SK-N-SH treated with all-trans-retinoic acid at 6 μM for 48 hours (cell line): ENCODE measurements at regions not wholly inside any gene's neighbourhood (a gene's known extent, or its start where the extent isn't known, plus 50 kb on each side); places are given as distances from the start of the nearest gene placed in this dataset.

Experiments
- ATAC-seq: fragments of 200-7000 bp; cut with Tn5 transposase; 3 replicates; pipeline ENCODE4 v1.9.1; 2020; ENCODE audit warnings: mild to moderate bottlenecking, moderate library complexity
- ARNTL ChIP-seq: fragments of 450-650 bp; formaldehyde crosslinking; IDR thresholded peaks from 2 replicates; pipeline ENCODE4 v1.5.0; 2020; ENCODE audit warnings: low read depth, mild to moderate bottlenecking, moderate library complexity, borderline replicate concordance
- BACH2 ChIP-seq: fragments of 250-450 bp; sonication (Bioruptor Pico); IDR thresholded peaks from 2 replicates; pipeline ENCODE4 v1.9.0; 2021; ENCODE audit warnings: mild to moderate bottlenecking, borderline replicate concordance
- CSDC2 ChIP-seq: fragments of 250-450 bp; sonication (Bioruptor Pico); IDR thresholded peaks from 2 replicates; pipeline ENCODE4 v1.5.0; 2020; ENCODE audit warnings: mild to moderate bottlenecking, moderate library complexity
- GLIS3 ChIP-seq: fragments of 250-450 bp; sonication (Bioruptor Pico); IDR thresholded peaks from 2 replicates; pipeline ENCODE4 v1.5.0; 2020; ENCODE audit warnings: mild to moderate bottlenecking, moderate library complexity
- ISL1 ChIP-seq: fragments of 250-450 bp; sonication (Bioruptor Pico); IDR thresholded peaks from 2 replicates; pipeline ENCODE4 v2.1.2; 2022; ENCODE audit warnings: mild to moderate bottlenecking, moderate library complexity
- SNAI2 ChIP-seq: fragments of 250-450 bp; sonication (Bioruptor Pico); IDR thresholded peaks from 2 replicates; pipeline ENCODE4 v1.5.0; 2020; ENCODE audit warnings: mild to moderate bottlenecking, moderate library complexity
- TCF4 ChIP-seq: fragments of 250-450 bp; sonication (Bioruptor Pico); IDR thresholded peaks from 2 replicates; pipeline ENCODE4 v1.8.0; 2021; ENCODE audit warnings: mild to moderate bottlenecking, moderate library complexity, borderline replicate concordance
- TOX ChIP-seq: fragments of 250-450 bp; sonication (Bioruptor Pico); IDR thresholded peaks from 2 replicates; pipeline ENCODE4 v1.8.0; 2021; ENCODE audit warnings: mild to moderate bottlenecking, moderate library complexity, borderline replicate concordance
- ZC3H10 ChIP-seq: fragments of 250-450 bp; sonication (Bioruptor Pico); IDR thresholded peaks from 2 replicates; pipeline ENCODE4 v1.5.1; 2021; ENCODE audit warnings: mild to moderate bottlenecking, moderate library complexity
- ZFP3 ChIP-seq: fragments of 250-450 bp; sonication (Bioruptor Pico); IDR thresholded peaks from 2 replicates; pipeline ENCODE4 v1.5.0; 2020; ENCODE audit warnings: mild to moderate bottlenecking, moderate library complexity
- ZFP30 ChIP-seq: fragments of 450-650 bp; formaldehyde crosslinking; IDR thresholded peaks from 2 replicates; pipeline ENCODE4 v1.5.0; 2022; ENCODE audit warnings: mild to moderate bottlenecking, moderate library complexity
- ZNF565 ChIP-seq: fragments of 450-650 bp; formaldehyde crosslinking; conservative IDR thresholded peaks from 2 replicates; pipeline ENCODE4 v1.5.0; 2020; ENCODE audit warnings: low read depth, mild to moderate bottlenecking, moderate library complexity
- ZNF70 ChIP-seq: fragments of 450-650 bp; formaldehyde crosslinking; IDR thresholded peaks from 2 replicates; pipeline ENCODE4 v1.5.0; 2020; ENCODE audit warnings: mild to moderate bottlenecking, moderate library complexity
- TF ChIP-seq, protein P1 (sequence below): fragments of 250-450 bp; sonication (Bioruptor Pico); IDR thresholded peaks from 2 replicates; pipeline ENCODE4 v1.8.0; 2021; ENCODE audit warnings: low read depth, mild to moderate bottlenecking, moderate library complexity, borderline replicate concordance
- TF ChIP-seq, protein P2 (sequence below): fragments of 250-450 bp; sonication (Bioruptor Pico); IDR thresholded peaks from 2 replicates; pipeline ENCODE4 v1.8.0; 2020; ENCODE audit warnings: mild to moderate bottlenecking, moderate library complexity, borderline replicate concordance
- TF ChIP-seq, protein P3 (sequence below): fragments of 250-450 bp; sonication (Bioruptor Pico); IDR thresholded peaks from 2 replicates; pipeline ENCODE4 v1.5.1; 2021; ENCODE audit warnings: mild to moderate bottlenecking, moderate library complexity
- TF ChIP-seq, protein P4 (sequence below): fragments of 250-450 bp; sonication (Bioruptor Pico); IDR thresholded peaks from 2 replicates; pipeline ENCODE4 v1.5.1; 2020; ENCODE audit warnings: low read depth, mild to moderate bottlenecking, moderate library complexity
- TF ChIP-seq, protein P5 (sequence below): fragments of 250-450 bp; sonication (Bioruptor Pico); IDR thresholded peaks from 2 replicates; pipeline ENCODE4 v1.5.0; 2020; ENCODE audit warnings: mild to moderate bottlenecking, moderate library complexity

DNA sequence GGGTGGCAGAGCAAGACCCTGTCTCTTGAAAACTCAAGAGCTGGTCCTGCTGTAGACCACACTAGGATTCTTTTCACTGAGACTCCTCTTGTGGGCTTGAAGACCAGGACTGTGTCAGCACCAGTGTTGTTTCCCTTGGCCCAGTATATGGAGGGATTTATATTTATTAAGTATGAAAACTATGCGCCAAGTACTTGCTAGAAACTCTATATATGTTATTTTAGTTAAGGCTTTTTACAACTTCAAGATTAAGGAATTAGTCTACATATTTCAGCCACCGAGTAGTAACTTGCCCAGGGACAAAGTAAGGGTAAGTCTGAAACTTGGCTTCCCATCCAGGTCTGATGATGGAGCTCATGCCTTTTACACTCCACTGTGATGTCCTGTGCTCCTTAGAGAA, 488.4 kb downstream of the PCNX1 start:
- TF ChIP-seq TOX (CRISPR knock-in tag) = no peak
- TF ChIP-seq ARNTL (CRISPR knock-in tag) = no peak
- no peak for TF ChIP-seq BACH2 (CRISPR knock-in tag)
- TF ChIP-seq, all 23 proteins: peak for 0
- ATAC-seq = no peak

DNA sequence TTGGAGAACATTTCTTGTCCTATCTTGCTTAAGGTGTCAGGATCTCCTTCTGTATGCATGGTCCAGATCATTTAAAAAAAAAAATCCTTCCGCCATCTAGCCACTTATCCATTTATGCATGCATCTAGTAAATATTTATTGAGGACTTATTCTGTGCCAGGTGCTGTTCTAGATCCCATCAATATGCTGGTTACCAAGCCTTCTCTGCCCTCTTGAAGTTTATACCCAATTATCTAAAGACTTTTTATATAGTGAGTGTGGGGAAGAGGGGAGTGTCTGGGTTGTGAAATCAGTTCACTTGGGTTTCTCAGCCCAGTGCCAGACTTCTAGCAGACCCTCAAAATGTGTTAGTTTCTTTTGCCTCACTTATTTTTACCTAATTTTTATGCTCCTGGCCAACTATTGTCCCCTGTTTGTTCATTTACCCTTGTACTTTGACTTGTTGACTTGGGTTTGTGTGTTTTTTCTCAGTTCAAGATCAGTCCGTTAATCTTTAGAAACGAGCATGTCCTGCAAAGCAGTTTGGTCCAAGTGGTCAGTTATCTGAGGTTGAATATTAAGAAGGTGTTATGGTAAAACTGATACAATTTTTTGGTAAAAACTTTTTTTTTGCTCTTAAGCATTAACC, 488.9 kb downstream of the PCNX1 start:
- no peak for ATAC-seq
- TF ChIP-seq, protein P1, sequence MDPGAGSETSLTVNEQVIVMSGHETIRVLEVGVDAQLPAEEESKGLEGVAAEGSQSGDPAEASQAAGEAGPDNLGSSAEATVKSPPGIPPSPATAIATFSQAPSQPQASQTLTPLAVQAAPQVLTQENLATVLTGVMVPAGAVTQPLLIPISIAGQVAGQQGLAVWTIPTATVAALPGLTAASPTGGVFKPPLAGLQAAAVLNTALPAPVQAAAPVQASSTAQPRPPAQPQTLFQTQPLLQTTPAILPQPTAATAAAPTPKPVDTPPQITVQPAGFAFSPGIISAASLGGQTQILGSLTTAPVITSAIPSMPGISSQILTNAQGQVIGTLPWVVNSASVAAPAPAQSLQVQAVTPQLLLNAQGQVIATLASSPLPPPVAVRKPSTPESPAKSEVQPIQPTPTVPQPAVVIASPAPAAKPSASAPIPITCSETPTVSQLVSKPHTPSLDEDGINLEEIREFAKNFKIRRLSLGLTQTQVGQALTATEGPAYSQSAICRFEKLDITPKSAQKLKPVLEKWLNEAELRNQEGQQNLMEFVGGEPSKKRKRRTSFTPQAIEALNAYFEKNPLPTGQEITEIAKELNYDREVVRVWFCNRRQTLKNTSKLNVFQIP (CRISPR knock-in tag) = no peak
- no peak for TF ChIP-seq ISL1 (CRISPR knock-in tag)
- TF ChIP-seq, protein P2, sequence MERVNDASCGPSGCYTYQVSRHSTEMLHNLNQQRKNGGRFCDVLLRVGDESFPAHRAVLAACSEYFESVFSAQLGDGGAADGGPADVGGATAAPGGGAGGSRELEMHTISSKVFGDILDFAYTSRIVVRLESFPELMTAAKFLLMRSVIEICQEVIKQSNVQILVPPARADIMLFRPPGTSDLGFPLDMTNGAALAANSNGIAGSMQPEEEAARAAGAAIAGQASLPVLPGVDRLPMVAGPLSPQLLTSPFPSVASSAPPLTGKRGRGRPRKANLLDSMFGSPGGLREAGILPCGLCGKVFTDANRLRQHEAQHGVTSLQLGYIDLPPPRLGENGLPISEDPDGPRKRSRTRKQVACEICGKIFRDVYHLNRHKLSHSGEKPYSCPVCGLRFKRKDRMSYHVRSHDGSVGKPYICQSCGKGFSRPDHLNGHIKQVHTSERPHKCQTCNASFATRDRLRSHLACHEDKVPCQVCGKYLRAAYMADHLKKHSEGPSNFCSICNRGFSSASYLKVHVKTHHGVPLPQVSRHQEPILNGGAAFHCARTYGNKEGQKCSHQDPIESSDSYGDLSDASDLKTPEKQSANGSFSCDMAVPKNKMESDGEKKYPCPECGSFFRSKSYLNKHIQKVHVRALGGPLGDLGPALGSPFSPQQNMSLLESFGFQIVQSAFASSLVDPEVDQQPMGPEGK (CRISPR knock-in tag) = no peak

DNA sequence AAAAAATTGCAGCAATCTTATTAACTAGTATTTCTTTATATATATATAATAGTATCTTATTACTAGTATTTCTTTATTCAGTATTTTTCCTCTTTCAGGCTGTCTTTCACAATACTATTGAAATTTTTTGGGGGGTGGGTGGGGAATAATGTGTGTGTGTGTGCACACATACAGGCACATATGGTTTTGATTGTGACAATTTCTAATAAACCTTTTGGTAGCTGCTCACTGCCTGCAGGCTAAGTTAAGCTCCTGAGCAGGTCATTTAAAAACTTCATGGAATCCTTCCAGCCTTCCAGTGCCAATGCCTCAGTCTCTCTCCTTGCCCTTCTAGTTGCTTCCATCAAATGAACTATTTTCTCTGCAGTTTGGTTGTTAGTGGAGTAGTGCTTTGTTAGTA, 490.1 kb downstream of the PCNX1 start:
- ATAC-seq = no peak
- no peak for TF ChIP-seq SNAI2 (CRISPR knock-in tag)
- 0 out of 2 replicates have a peak, but pooled peaks have one; percentile 23 for TF ChIP-seq TCF4 (CRISPR knock-in tag)

DNA sequence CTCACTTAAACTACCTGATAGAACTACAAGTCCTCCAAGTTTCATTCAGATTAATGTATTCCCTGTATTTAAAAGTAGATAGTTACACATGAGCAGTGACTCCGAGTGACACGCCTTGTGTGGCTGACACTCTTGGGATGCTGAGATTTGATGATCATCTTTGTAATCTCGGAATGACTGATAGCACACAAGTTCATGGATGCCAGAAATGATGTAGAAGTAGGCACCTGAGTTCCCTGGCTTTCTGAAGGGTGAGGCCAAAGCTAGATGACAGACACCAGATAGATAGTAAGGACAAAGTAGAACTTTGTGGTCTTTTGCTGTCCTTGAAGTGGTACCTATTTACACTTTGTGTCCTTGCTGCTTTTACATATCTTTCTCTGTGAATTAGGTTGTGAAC, 491.2 kb downstream of the PCNX1 start:
- no peak for ATAC-seq
- TF ChIP-seq, protein P3, sequence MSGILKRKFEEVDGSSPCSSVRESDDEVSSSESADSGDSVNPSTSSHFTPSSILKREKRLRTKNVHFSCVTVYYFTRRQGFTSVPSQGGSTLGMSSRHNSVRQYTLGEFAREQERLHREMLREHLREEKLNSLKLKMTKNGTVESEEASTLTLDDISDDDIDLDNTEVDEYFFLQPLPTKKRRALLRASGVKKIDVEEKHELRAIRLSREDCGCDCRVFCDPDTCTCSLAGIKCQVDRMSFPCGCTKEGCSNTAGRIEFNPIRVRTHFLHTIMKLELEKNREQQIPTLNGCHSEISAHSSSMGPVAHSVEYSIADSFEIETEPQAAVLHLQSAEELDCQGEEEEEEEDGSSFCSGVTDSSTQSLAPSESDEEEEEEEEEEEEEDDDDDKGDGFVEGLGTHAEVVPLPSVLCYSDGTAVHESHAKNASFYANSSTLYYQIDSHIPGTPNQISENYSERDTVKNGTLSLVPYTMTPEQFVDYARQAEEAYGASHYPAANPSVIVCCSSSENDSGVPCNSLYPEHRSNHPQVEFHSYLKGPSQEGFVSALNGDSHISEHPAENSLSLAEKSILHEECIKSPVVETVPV (CRISPR knock-in tag) = no peak
- TF ChIP-seq ZFP30 (CRISPR knock-in tag) (no peak), ZNF70 (no peak), ARNTL (CRISPR knock-in tag) (no peak), BACH2 (CRISPR knock-in tag) (no peak), GLIS3 (CRISPR knock-in tag) (no peak), ZC3H10 (CRISPR knock-in tag) (no peak), TOX (CRISPR knock-in tag) (no peak), ISL1 (CRISPR knock-in tag) (no peak), ZNF565 (CRISPR knock-in tag) (no peak), ZFP3 (CRISPR knock-in tag) (no peak), TCF4 (CRISPR knock-in tag) (no peak), CSDC2 (no peak)
- TF ChIP-seq, protein P4, sequence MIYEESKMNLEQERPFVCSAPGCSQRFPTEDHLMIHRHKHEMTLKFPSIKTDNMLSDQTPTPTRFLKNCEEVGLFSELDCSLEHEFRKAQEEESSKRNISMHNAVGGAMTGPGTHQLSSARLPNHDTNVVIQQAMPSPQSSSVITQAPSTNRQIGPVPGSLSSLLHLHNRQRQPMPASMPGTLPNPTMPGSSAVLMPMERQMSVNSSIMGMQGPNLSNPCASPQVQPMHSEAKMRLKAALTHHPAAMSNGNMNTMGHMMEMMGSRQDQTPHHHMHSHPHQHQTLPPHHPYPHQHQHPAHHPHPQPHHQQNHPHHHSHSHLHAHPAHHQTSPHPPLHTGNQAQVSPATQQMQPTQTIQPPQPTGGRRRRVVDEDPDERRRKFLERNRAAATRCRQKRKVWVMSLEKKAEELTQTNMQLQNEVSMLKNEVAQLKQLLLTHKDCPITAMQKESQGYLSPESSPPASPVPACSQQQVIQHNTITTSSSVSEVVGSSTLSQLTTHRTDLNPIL (CRISPR knock-in tag) = no peak
- TF ChIP-seq, protein P5, sequence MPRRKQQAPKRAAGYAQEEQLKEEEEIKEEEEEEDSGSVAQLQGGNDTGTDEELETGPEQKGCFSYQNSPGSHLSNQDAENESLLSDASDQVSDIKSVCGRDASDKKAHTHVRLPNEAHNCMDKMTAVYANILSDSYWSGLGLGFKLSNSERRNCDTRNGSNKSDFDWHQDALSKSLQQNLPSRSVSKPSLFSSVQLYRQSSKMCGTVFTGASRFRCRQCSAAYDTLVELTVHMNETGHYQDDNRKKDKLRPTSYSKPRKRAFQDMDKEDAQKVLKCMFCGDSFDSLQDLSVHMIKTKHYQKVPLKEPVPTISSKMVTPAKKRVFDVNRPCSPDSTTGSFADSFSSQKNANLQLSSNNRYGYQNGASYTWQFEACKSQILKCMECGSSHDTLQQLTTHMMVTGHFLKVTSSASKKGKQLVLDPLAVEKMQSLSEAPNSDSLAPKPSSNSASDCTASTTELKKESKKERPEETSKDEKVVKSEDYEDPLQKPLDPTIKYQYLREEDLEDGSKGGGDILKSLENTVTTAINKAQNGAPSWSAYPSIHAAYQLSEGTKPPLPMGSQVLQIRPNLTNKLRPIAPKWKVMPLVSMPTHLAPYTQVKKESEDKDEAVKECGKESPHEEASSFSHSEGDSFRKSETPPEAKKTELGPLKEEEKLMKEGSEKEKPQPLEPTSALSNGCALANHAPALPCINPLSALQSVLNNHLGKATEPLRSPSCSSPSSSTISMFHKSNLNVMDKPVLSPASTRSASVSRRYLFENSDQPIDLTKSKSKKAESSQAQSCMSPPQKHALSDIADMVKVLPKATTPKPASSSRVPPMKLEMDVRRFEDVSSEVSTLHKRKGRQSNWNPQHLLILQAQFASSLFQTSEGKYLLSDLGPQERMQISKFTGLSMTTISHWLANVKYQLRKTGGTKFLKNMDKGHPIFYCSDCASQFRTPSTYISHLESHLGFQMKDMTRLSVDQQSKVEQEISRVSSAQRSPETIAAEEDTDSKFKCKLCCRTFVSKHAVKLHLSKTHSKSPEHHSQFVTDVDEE (CRISPR knock-in tag) = no peak
